Heart left ventricle (tissue), 13 donors: ENCODE measurements at regions not wholly inside any gene's neighbourhood (a gene's known extent, or its start where the extent isn't known, plus 50 kb on each side); places are given as distances from the start of the nearest gene placed in this dataset.

ENCODE experiments used
- CTCF ChIP-seq, 12 donors: fragments of 200-600 bp; sonication (generic) in 4 of 12; IDR thresholded peaks; one replicate each; pipeline versions ENCODE4 v1.5.0 to v1.8.0; 2018 to 2022; ENCODE audit warnings: antibody characterized with exemption in 12 of 12, mild to moderate bottlenecking in 5 of 12
- POLR2A ChIP-seq, 2 donors: fragments of 450-650 bp; IDR thresholded peaks; one replicate each; pipeline ENCODE4 v1.6.1; 2017; ENCODE audit warnings: antibody characterized with exemption in 2 of 2, mild to moderate bottlenecking in 2 of 2, moderate library complexity in 2 of 2
- donor health status: ischemic (EF 13 %, LVEDD 7.1; RV severe dilation, severe dysfunction).
- donor health status: DM: no; HTN: yes; CAD: no.
- donor health status: DM: no; HTN: no; CAD: no.
- donor health status: ischemic (EF 25% LVEDD 6.9; RV normal size, moderate dysfunction).
- donor health status: ischemic (EF 25% LVEDD 5.7; RV mildly dilated, moderate dysfunction).
- donor health status: ischemic (EF 35%, LVEDD 5.7; RV mildly dilated, moderate dysfunction).
- donor health status: nonischemic (EF 11% LVEDD 7.7; RV severe dilation, severe dysfunction).
- donor health status: DM: yes; HTN: yes; CAD: no.
- donor health status: PGD.
- donor health status: ischemic (EF 29% LVEDD 5.4; RV normal size, mild dysfunction).
- donor health status: nonischemic (EF 23%, LVEDD 6.1; RV moderate dilation, normal function).

GRCh38 chr18:46397174-46397573 is 259.8 kb downstream of the LOXHD1 start:
- TF ChIP-seq POLR2A (IDR thresholded peaks at IDR 0.05) (no peak), CTCF (IDR thresholded peaks at IDR 0.05) (no peak)
